Body of pancreas (tissue), 4 donors: ENCODE measurements at regions not wholly inside any gene's neighbourhood (a gene's known extent, or its start where the extent isn't known, plus 50 kb on each side); places are given as distances from the start of the nearest gene placed in this dataset.

ENCODE experiments used
- POLR2A ChIP-seq, 3 donors: fragments of 450-650 bp; IDR thresholded peaks; one replicate each; pipeline ENCODE4 v1.6.1; 2016; ENCODE audit warnings: antibody characterized with exemption in 3 of 3, mild to moderate bottlenecking in 2 of 3
- TF ChIP-seq, protein P1 (sequence below), 7 experiments: fragments of 450-650 bp in 4 of 7; fragments of 200-600 bp in 3 of 7; sonication (generic) in 3 of 7; IDR thresholded peaks; one replicate each; pipeline ENCODE4 v1.5.1; 2016 to 2019; ENCODE audit warnings: antibody characterized with exemption in 7 of 7

- TF ChIP-seq, protein P1, sequence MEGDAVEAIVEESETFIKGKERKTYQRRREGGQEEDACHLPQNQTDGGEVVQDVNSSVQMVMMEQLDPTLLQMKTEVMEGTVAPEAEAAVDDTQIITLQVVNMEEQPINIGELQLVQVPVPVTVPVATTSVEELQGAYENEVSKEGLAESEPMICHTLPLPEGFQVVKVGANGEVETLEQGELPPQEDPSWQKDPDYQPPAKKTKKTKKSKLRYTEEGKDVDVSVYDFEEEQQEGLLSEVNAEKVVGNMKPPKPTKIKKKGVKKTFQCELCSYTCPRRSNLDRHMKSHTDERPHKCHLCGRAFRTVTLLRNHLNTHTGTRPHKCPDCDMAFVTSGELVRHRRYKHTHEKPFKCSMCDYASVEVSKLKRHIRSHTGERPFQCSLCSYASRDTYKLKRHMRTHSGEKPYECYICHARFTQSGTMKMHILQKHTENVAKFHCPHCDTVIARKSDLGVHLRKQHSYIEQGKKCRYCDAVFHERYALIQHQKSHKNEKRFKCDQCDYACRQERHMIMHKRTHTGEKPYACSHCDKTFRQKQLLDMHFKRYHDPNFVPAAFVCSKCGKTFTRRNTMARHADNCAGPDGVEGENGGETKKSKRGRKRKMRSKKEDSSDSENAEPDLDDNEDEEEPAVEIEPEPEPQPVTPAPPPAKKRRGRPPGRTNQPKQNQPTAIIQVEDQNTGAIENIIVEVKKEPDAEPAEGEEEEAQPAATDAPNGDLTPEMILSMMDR (IDR thresholded peaks at IDR 0.05), result no peak
- no peak for TF ChIP-seq POLR2A (IDR thresholded peaks at IDR 0.05)
These were observed 89.0 kb upstream of the CDC42EP3 start for GRCh38 chr2:37760471-37760870.
